HCT116 (cell line): ENCODE measurements at regions not wholly inside any gene's neighbourhood (a gene's known extent, or its start where the extent isn't known, plus 50 kb on each side); places are given as distances from the start of the nearest gene placed in this dataset.
A peak's percentile ranks its signal among the peaks of the same experiment; 100 is the strongest.
"Not testable (repeated sequence)": the region's sequence is repeated elsewhere in the genome, so short reads cannot be mapped to it uniquely, and the experiment has no call there.

Experiments
- ATAC-seq: fragments of 200-7000 bp; cut with Tn5 transposase; 2 replicates; pipeline ENCODE4 v1.9.1; 2020; ENCODE audit warnings: mild to moderate bottlenecking, moderate library complexity
- BruUV-seq: library from RNA; stranded (reverse); fragments of 400-500 nt; replicated peaks from 2 replicates; lab custom pipeline; 2021; lab: Mats Ljungman, UMichigan
- CTCF ChIA-PET: fragments of 300-600 bp; sonication (Branson Sonifier 250); formaldehyde crosslinking; loops from one replicate; lab custom pipeline; 2021; ENCODE audit warnings: antibody characterized with exemption; lab: Charles Lee
- POLR2A ChIA-PET: fragments of 300-600, 350-600 bp; sonication (Branson Sonifier 250); formaldehyde crosslinking; loops from one replicate; lab custom pipeline; 2021; ENCODE audit warnings: antibody characterized with exemption; lab: Charles Lee
- RAD21 ChIA-PET, 2 experiments: fragments of 300-600 bp; sonication (Branson Sonifier 250); formaldehyde crosslinking; loops; one replicate each; lab custom pipeline; 2023; ENCODE audit warnings: low total read pairs in 2 of 2; ENCODE audit not compliant: uncharacterized antibody in 2 of 2, unreplicated experiment in 2 of 2, low non-redundant PET in 1 of 2; lab: Charles Lee
- DNase-seq: peaks from one replicate; pipeline ENCODE4 v3.0.0-alpha.2; 2010; ENCODE audit warnings: low read depth, low spot score
- H2AFZ ChIP-seq: fragments of 200-600 bp; shearing (Covaris generic), sonication (generic); 2 replicates; pipeline ENCODE4 v1.6.1; 2017; ENCODE audit warnings: low read depth, mixed run types, mixed read lengths, antibody characterized with exemption, low read length; ENCODE audit not compliant: poor library complexity, severe bottlenecking
- H3K27ac ChIP-seq: 2 replicates; pipeline ENCODE4 v1.5.1; 2012; ENCODE audit warnings: low read depth, low read length
- H3K27me3 ChIP-seq: fragments of 200-600 bp; sonication (generic); 2 replicates; pipeline ENCODE4 v1.6.1; 2016; ENCODE audit warnings: mixed run types, low read length, mixed read lengths; ENCODE audit not compliant: insufficient read depth
- H3K36me3 ChIP-seq, 2 experiments: fragments of 200-500 bp in 1 of 2; fragments of 200-600 bp in 1 of 2; sonication (Bioruptor generic) in 1 of 2; sonication (generic) in 1 of 2; 2 replicates each; pipeline versions ENCODE4 v1.5.1 to v1.6.1; 2014 to 2016; ENCODE audit warnings: low read length in 2 of 2, inconsistent platforms in 1 of 2, mixed read lengths in 1 of 2, mixed run types in 1 of 2; ENCODE audit not compliant: insufficient read depth in 2 of 2, control insufficient read depth in 1 of 2
- H3K4me1 ChIP-seq, 2 experiments: fragments of 200-600 bp in 1 of 2; sonication (generic) in 1 of 2; 2 replicates each; pipeline versions ENCODE4 v1.5.1 to v1.6.1; 2012 to 2017; ENCODE audit warnings: low read length in 2 of 2, inconsistent platforms in 1 of 2, mild to moderate bottlenecking in 1 of 2, mixed read lengths in 1 of 2, mixed run types in 1 of 2, moderate library complexity in 1 of 2; ENCODE audit not compliant: insufficient read depth in 2 of 2, control insufficient read depth in 1 of 2
- H3K4me2 ChIP-seq: fragments of 200-600 bp; sonication (generic); 2 replicates; pipeline ENCODE4 v1.6.1; 2017; ENCODE audit warnings: mixed run types, low read length, mixed read lengths
- H3K4me3 ChIP-seq, 2 experiments: fragments of 200-600 bp in 1 of 2; sonication (generic) in 1 of 2; replicated peaks in 1 of 2; 2 replicates each; pipeline ENCODE4 v1.5.1; 2011 to 2016; ENCODE audit warnings: low read length in 2 of 2, control low read depth in 1 of 2, low read depth in 1 of 2, mild to moderate bottlenecking in 1 of 2, mixed read lengths in 1 of 2, mixed run types in 1 of 2
- H3K79me2 ChIP-seq: fragments of 200-600 bp; sonication (generic); 2 replicates; pipeline ENCODE4 v1.6.1; 2017; ENCODE audit warnings: mild to moderate bottlenecking, mixed run types, low read length, moderate library complexity, mixed read lengths; ENCODE audit not compliant: insufficient read depth
- H3K9ac ChIP-seq: fragments of 200-600 bp; sonication (generic); 2 replicates; pipeline ENCODE4 v1.6.1; 2016; ENCODE audit warnings: low read length, mixed read lengths
- H3K9me2 ChIP-seq: fragments of 200-600 bp; sonication (generic), shearing (Covaris generic); 2 replicates; pipeline ENCODE4 v1.6.1; 2017; ENCODE audit warnings: mixed run types, mild to moderate bottlenecking, moderate library complexity; ENCODE audit not compliant: insufficient read depth
- H3K9me3 ChIP-seq, 2 experiments: fragments of 200-500 bp in 1 of 2; fragments of 200-600 bp in 1 of 2; sonication (Bioruptor generic) in 1 of 2; sonication (generic) in 1 of 2; 2 replicates each; pipeline ENCODE4 v1.6.1; 2014 to 2017; ENCODE audit warnings: low read length in 2 of 2, mixed read lengths in 2 of 2, inconsistent platforms in 1 of 2, low read depth in 1 of 2, mild to moderate bottlenecking in 1 of 2, mixed run types in 1 of 2, moderate library complexity in 1 of 2; ENCODE audit not compliant: control insufficient read depth in 1 of 2, insufficient read depth in 1 of 2
- H4K20me1 ChIP-seq: fragments of 200-600 bp; sonication (generic), shearing (Covaris generic); 2 replicates; pipeline ENCODE4 v1.6.1; 2017; ENCODE audit warnings: mixed run types, mild to moderate bottlenecking, moderate library complexity; ENCODE audit not compliant: insufficient read depth
- EZH2phosphoT487 ChIP-seq: fragments of 200-600 bp; IDR thresholded peaks from 2 replicates; pipeline ENCODE4 v1.6.1; 2018; ENCODE audit warnings: antibody characterized with exemption, borderline replicate concordance
- JUND ChIP-seq: IDR thresholded peaks from 2 replicates; pipeline ENCODE4 v1.6.1; 2012
- POLR2A ChIP-seq: IDR thresholded peaks from 2 replicates; pipeline ENCODE4 v1.7.0; 2011; ENCODE audit warnings: borderline replicate concordance; ENCODE audit not compliant: insufficient read depth, insufficient read length; ENCODE audit errors: extremely low read depth
- POLR2AphosphoS5 ChIP-seq: IDR thresholded peaks from 2 replicates; pipeline ENCODE4 v1.6.1; 2011; ENCODE audit warnings: mild to moderate bottlenecking, low read depth, low read length, moderate library complexity
- SP1 ChIP-seq: IDR thresholded peaks from 2 replicates; pipeline ENCODE4 v1.6.1; 2012; ENCODE audit warnings: low read depth
- ZFX ChIP-seq: fragments of 450-650 bp; IDR thresholded peaks from 2 replicates; pipeline ENCODE4 v1.6.1; 2017
- ZNF274 ChIP-seq: fragments of 200-500 bp; sonication (Bioruptor generic); IDR thresholded peaks from 2 replicates; pipeline ENCODE4 v1.6.1; 2014; ENCODE audit warnings: mild to moderate bottlenecking, low read depth, low read length, inconsistent platforms
- intact Hi-C: fragments of 100-400 bp; cut with micrococcal nuclease; formaldehyde crosslinking; loops from 2 replicates; pipeline ENCODE4 v1.10.0; 2022

DNA sequence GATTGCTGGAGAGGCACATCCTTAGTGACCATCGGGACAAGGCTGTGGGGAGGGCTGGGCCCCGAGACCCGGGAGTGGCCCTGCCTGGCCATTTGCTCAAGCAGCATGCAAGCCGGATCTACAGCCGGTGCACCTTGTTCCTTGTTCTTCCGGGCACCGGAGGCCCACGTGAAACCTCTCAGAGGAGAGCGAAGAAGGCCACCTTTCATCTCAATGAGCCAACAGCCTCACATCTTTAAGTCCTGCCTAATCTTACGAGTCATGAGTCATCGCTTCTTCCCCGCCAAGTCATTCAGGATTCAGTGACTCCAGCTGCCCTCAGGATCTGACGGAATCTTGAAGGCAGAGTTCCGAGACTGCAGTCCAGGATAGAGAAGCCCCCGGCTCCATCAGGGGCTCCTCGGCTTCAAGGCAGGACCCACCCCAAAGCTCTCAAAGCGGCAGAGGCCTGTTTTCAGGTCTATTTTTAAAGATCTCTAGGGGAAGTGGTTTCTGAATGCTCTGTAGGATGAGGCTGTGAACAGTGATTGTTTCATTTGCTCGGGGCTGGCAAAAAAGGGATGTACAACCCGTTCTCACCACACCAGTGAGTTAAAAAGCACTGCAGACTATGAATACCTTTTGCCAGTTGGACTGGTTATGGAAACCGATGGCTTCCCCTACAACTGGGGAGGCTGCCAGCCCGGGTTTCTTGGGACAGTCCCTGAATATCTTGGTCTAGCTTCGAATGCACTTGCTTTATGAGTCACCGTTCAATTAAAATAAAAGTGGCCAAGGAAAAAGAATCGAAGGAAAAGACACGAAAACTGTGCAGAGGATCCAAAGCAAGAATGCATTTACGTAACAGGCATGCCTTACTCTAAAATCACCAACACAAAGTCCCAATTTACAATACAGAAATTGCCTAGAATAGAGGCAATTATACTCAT lies 57.2 kb upstream of the ECHDC3 start (continued):
- TF ChIP-seq EZH2phosphoT487 (no peak), SP1 (peak; percentile 91), ZNF274 (no peak), JUND (peak; percentile 96), POLR2A (no peak), POLR2AphosphoS5 (peak; percentile 32; the same call in 1 of the 2 replicates)

GRCh38 chr10:11684341-11684716 lies 57.9 kb upstream of the ECHDC3 start:
- ATAC-seq: peak; percentile 21
- H3K36me3 ChIP-seq, H3K79me2 ChIP-seq, H4K20me1 ChIP-seq, H3K9me2 ChIP-seq, H3K27me3 ChIP-seq, CTCF ChIA-PET, RAD21 ChIA-PET, DNase-seq, H3K9me3 ChIP-seq: not testable (repeated sequence)
- intact Hi-C loops: loop anchor here (1.0 kb wide), 1 partner anchor 72 kb away; no protein-coding TSS in a partner anchor
- peak overlapping the region; percentile 85 for H3K4me2 ChIP-seq
- BruUV-seq: TSS peak; percentile 54
- H2AFZ ChIP-seq: peak overlapping the region; percentile 26
- peak overlapping the region; percentile 39 to 55 for H3K4me3 ChIP-seq
- peaks cover 49 to 72% of the 10 kb centered on the region in 2 experiments for H3K4me1 ChIP-seq
- H3K27ac ChIP-seq: peak overlapping the region; percentile 82
- peak overlapping the region; percentile 66 for H3K9ac ChIP-seq
- POLR2A ChIA-PET: interaction anchor here (1.0 kb wide), 1 partner anchor 18 kb away, joined by 3 read pairs; no protein-coding TSS in a partner anchor
- 0 out of 2 replicates have a peak, but pooled peaks have one; percentile 21 for TF ChIP-seq ZFX
